K562 (cell line): ENCODE measurements at regions not wholly inside any gene's neighbourhood (a gene's known extent, or its start where the extent isn't known, plus 50 kb on each side); places are given as distances from the start of the nearest gene placed in this dataset.

ENCODE experiments used
- ATAC-seq: fragments of 200-7000 bp; cut with Tn5 transposase; 3 replicates; pipeline ENCODE4 v1.9.1; 2020; ENCODE audit warnings: moderate library complexity
- BruUV-seq: library from RNA; stranded (reverse); fragments of 400-500 nt; replicated peaks from 2 replicates; lab custom pipeline; 2021; lab: Mats Ljungman, UMichigan
- CTCF ChIA-PET: fragments of 300-600 bp; formaldehyde crosslinking; extraction: SDS; loops from one replicate; lab custom pipeline; 2021; ENCODE audit warnings: low intra/inter-chr PET ratio; lab: Yijun Ruan, JAX
- POLR2A ChIA-PET: fragments of 300-600, 350-650 bp; sonication (Branson Sonifier 250); formaldehyde crosslinking; extraction: SDS; loops from one replicate; lab custom pipeline; 2021; ENCODE audit warnings: antibody characterized with exemption, inconsistent platforms; lab: Yijun Ruan, JAX
- DNase-seq, 4 experiments: peaks; one replicate each; pipeline versions ENCODE4 v3.0.0 to v3.0.0-alpha.2; 2011 to 2018; ENCODE audit warnings: low spot score in 3 of 4, mixed read lengths in 3 of 4; ENCODE audit errors: extremely low read depth in 1 of 4
- FAIRE-seq: peaks from 2 replicates; lab custom pipeline; 2011; peaks lifted over from hg19 to GRCh38; lab: Jason Lieb, UNC
- H2AFZ ChIP-seq: 2 replicates; pipeline ENCODE4 v1.6.0; 2011; ENCODE audit warnings: low read depth, low read length, control low read depth, inconsistent platforms
- H3K27ac ChIP-seq: fragments of 200-600 bp; 3 replicates; pipeline ENCODE4 v1.8.0; 2011; ENCODE audit warnings: low read depth, mild to moderate bottlenecking, control low read depth, inconsistent platforms, low read length, moderate library complexity, mixed read lengths; ENCODE audit errors: extremely low read depth
- H3K27me3 ChIP-seq, 2 experiments: fragments of 300-600 bp in 1 of 2; 2 replicates in 1 of 2; 3 replicates in 1 of 2; pipeline versions ENCODE4 v1.6.0 to v1.8.0; 2011; ENCODE audit warnings: inconsistent platforms in 2 of 2, low read length in 2 of 2, mild to moderate bottlenecking in 1 of 2, mixed read lengths in 1 of 2, moderate library complexity in 1 of 2; ENCODE audit not compliant: control insufficient read depth in 2 of 2, insufficient read depth in 2 of 2
- H3K36me3 ChIP-seq: fragments of 300-600 bp; 3 replicates; pipeline ENCODE4 v1.8.0; 2011; ENCODE audit warnings: mild to moderate bottlenecking, low read length, inconsistent platforms; ENCODE audit not compliant: control insufficient read depth, insufficient read depth
- H3K4me1 ChIP-seq, 2 experiments: fragments of 200-600 bp in 1 of 2; replicated peaks in 1 of 2; 2 replicates in 1 of 2; 3 replicates in 1 of 2; pipeline versions ENCODE4 v1.5.1 to v1.8.0; 2011; ENCODE audit warnings: inconsistent platforms in 2 of 2, low read length in 2 of 2, mild to moderate bottlenecking in 1 of 2, mixed read lengths in 1 of 2, moderate library complexity in 1 of 2; ENCODE audit not compliant: control insufficient read depth in 2 of 2, insufficient read depth in 2 of 2
- H3K4me2 ChIP-seq: 2 replicates; pipeline ENCODE4 v1.6.1; 2011; ENCODE audit warnings: low read length, control low read depth, inconsistent platforms, mixed read lengths; ENCODE audit not compliant: insufficient read depth
- H3K4me3 ChIP-seq: fragments of 200-600 bp; sonication (generic), shearing (Covaris generic); 2 replicates; pipeline ENCODE4 v1.5.1; 2016; ENCODE audit warnings: control low read depth, inconsistent platforms
- H3K79me2 ChIP-seq: fragments of 200-600 bp; 3 replicates; pipeline ENCODE4 v1.8.0; 2011; ENCODE audit warnings: low read length, inconsistent platforms; ENCODE audit not compliant: control insufficient read depth, insufficient read depth
- H3K9ac ChIP-seq, 2 experiments: 2 replicates each; pipeline versions ENCODE4 v1.6.0 to v1.6.1; 2011; ENCODE audit warnings: low read depth in 2 of 2, low read length in 2 of 2, control low read depth in 1 of 2, inconsistent platforms in 1 of 2, mild to moderate bottlenecking in 1 of 2, mixed read lengths in 1 of 2; ENCODE audit not compliant: insufficient read depth in 1 of 2
- H3K9me1 ChIP-seq: one replicate; pipeline ENCODE4 v1.6.0; 2011; ENCODE audit warnings: inconsistent platforms, mild to moderate bottlenecking, low read length, moderate library complexity; ENCODE audit not compliant: control insufficient read depth, insufficient read depth
- H3K9me3 ChIP-seq: replicated peaks from 2 replicates; pipeline ENCODE4 v1.5.1; 2011; ENCODE audit warnings: low read depth, low read length, inconsistent platforms; ENCODE audit not compliant: control insufficient read depth, insufficient read depth
- H4K20me1 ChIP-seq: replicated peaks from 2 replicates; pipeline ENCODE4 v1.6.1; 2011; ENCODE audit warnings: low read length, inconsistent platforms, mixed read lengths; ENCODE audit not compliant: control insufficient read depth, insufficient read depth
- BRD4 ChIP-seq: fragments of 200-600 bp; sonication (generic); IDR thresholded peaks from 2 replicates; pipeline ENCODE4 v1.6.1; 2017; ENCODE audit warnings: inconsistent platforms
- GATAD2A ChIP-seq: fragments of 450-650 bp; IDR thresholded peaks from 2 replicates; pipeline ENCODE4 v1.6.1; 2017
- L3MBTL2 ChIP-seq: fragments of 450-650 bp; IDR thresholded peaks from 2 replicates; pipeline ENCODE4 v1.6.1; 2016; ENCODE audit warnings: mild to moderate bottlenecking, moderate library complexity
- MEF2A ChIP-seq: IDR thresholded peaks from 2 replicates; pipeline ENCODE4 v1.6.1; 2011; ENCODE audit warnings: low read depth, mild to moderate bottlenecking, low read length, moderate library complexity; ENCODE audit not compliant: control insufficient read depth
- MXI1 ChIP-seq: IDR thresholded peaks from 2 replicates; pipeline ENCODE4 v1.6.1; 2011; ENCODE audit warnings: low read depth, mild to moderate bottlenecking, improper control_type of control experiment, low read length
- NFYB ChIP-seq: IDR thresholded peaks from 2 replicates; pipeline ENCODE4 v1.6.1; 2011; ENCODE audit warnings: mild to moderate bottlenecking, moderate library complexity; ENCODE audit not compliant: insufficient read length; ENCODE audit errors: extremely low read depth
- RB1 ChIP-seq: fragments of 450-650 bp; IDR thresholded peaks from 2 replicates; pipeline ENCODE4 v1.6.1; 2017; ENCODE audit warnings: low read depth, mild to moderate bottlenecking
- SMARCE1 ChIP-seq: fragments of 450-650 bp; IDR thresholded peaks from 2 replicates; pipeline ENCODE4 v1.7.1; 2016; ENCODE audit warnings: mild to moderate bottlenecking
- ZNF121 ChIP-seq: sonication (generic); formaldehyde crosslinking; conservative IDR thresholded peaks from 2 replicates; pipeline ENCODE4 v1.8.0; 2022; ENCODE audit warnings: missing genetic modification reagents
- WGBS: fragments of 100-300 bp; shearing (Covaris generic); methylation state at CpG from one replicate; pipeline ENCODE4 v1.1.6; 2016; ENCODE audit warnings: low coverage, mixed read lengths; ENCODE audit not compliant: insufficient coverage; ENCODE audit errors: missing lambda C conversion rate; 5-methylcytosine and 5-hydroxymethylcytosine counted together
- in situ Hi-C: fragments of 300-500 bp; cut with MboI; formaldehyde crosslinking; loops from 4 replicates; pipeline ENCODE4 v1.15.0; 2018; ENCODE audit warnings: inconsistent platforms, mixed read lengths
- intact Hi-C: fragments of 100-400 bp; cut with micrococcal nuclease; formaldehyde crosslinking; loops from 2 replicates; pipeline ENCODE4 v1.14.2; 2022
- TF ChIP-seq, protein P1 (sequence below), 2 experiments: fragments of 450-650 bp in 1 of 2; sonication (generic) in 1 of 2; formaldehyde crosslinking in 1 of 2; IDR thresholded peaks in 1 of 2; conservative IDR thresholded peaks in 1 of 2; 2 replicates each; pipeline versions ENCODE4 v1.6.1 to v1.8.1; 2016 to 2023; ENCODE audit warnings: mild to moderate bottlenecking in 2 of 2, moderate library complexity in 2 of 2, inconsistent platforms in 1 of 2, missing genetic modification reagents in 1 of 2
- TF ChIP-seq, protein P2 (sequence below): sonication (generic); formaldehyde crosslinking; IDR thresholded peaks from 2 replicates; pipeline ENCODE4 v1.8.0; 2022; ENCODE audit warnings: mild to moderate bottlenecking, low read depth, missing genetic modification reagents
- TF ChIP-seq, protein P3 (sequence below): fragments of 450-650 bp; formaldehyde crosslinking; IDR thresholded peaks from 2 replicates; pipeline ENCODE4 v1.4.0; 2020; ENCODE audit warnings: mild to moderate bottlenecking, moderate library complexity
- TF ChIP-seq, protein P4 (sequence below): fragments of 250-450 bp; sonication (Bioruptor Pico); IDR thresholded peaks from 2 replicates; pipeline ENCODE4 v1.8.0; 2021; ENCODE audit warnings: moderate library complexity, mild to moderate bottlenecking, inconsistent platforms

DNA sequence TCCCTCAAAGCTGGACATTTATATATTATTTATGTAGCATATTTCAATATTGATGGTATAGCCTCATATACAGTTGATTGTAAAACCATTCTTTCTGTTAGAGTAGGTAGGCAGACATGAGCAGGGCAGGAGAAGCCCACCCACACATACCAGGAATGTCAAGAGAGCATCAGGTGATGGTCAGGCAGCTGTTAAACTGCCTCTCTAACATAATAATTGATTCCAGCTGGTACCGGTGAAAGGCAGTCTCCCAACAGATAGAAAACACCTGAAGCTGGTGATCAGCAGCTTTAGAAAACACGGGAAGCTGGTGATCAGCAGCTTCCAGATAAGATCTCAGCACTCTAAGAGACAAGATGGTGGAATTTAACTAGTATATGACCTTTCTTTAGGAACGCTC is 132.9 kb downstream of the SLITRK6 start:
- H4K20me1 ChIP-seq, result no peaks in the 10 kb centered on the region
- TF ChIP-seq, protein P1, sequence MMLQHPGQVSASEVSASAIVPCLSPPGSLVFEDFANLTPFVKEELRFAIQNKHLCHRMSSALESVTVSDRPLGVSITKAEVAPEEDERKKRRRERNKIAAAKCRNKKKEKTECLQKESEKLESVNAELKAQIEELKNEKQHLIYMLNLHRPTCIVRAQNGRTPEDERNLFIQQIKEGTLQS (IDR thresholded peaks at IDR 0.05), result no peak
- TF ChIP-seq, protein P1 (CRISPR knock-in tag; conservative IDR thresholded peaks at IDR 0.05), result no peak
- TF ChIP-seq BRD4, result no peak
- no peak for TF ChIP-seq RB1
- TF ChIP-seq MXI1, result no peak
- TF ChIP-seq ZNF121, result no peak
- no peak for TF ChIP-seq GATAD2A
- no peak for TF ChIP-seq NFYB
- TF ChIP-seq, protein P2, sequence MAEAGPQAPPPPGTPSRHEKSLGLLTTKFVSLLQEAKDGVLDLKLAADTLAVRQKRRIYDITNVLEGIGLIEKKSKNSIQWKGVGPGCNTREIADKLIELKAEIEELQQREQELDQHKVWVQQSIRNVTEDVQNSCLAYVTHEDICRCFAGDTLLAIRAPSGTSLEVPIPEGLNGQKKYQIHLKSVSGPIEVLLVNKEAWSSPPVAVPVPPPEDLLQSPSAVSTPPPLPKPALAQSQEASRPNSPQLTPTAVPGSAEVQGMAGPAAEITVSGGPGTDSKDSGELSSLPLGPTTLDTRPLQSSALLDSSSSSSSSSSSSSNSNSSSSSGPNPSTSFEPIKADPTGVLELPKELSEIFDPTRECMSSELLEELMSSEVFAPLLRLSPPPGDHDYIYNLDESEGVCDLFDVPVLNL (CRISPR knock-in tag), result no peak
- TF ChIP-seq MEF2A, result no peak
- TF ChIP-seq, protein P3, sequence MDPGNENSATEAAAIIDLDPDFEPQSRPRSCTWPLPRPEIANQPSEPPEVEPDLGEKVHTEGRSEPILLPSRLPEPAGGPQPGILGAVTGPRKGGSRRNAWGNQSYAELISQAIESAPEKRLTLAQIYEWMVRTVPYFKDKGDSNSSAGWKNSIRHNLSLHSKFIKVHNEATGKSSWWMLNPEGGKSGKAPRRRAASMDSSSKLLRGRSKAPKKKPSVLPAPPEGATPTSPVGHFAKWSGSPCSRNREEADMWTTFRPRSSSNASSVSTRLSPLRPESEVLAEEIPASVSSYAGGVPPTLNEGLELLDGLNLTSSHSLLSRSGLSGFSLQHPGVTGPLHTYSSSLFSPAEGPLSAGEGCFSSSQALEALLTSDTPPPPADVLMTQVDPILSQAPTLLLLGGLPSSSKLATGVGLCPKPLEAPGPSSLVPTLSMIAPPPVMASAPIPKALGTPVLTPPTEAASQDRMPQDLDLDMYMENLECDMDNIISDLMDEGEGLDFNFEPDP (CRISPR knock-in tag), result no peak
- TF ChIP-seq, protein P4, sequence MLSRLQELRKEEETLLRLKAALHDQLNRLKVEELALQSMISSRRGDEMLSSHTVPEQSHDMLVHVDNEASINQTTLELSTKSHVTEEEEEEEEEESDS (CRISPR knock-in tag), result no peak
- TF ChIP-seq SMARCE1, result no peak
- TF ChIP-seq L3MBTL2, result no peak
- H3K36me3 ChIP-seq, result no peaks in the 10 kb centered on the region
- WGBS, result 0% methylated on average over 3 of the region's 3 CpGs
- intact Hi-C loops (no loop called here), in situ Hi-C loops (no loop called here)
- no peak for FAIRE-seq
- H3K4me3 ChIP-seq, result no peak overlapping the region
- no peaks in the 10 kb centered on the region for H3K9me3 ChIP-seq
- no peaks in the 10 kb centered on the region for H3K9me1 ChIP-seq
- CTCF ChIA-PET, result no interaction called here
- H2AFZ ChIP-seq, result no peak overlapping the region
- no peak overlapping the region for H3K27ac ChIP-seq
- POLR2A ChIA-PET, result no interaction called here
- no peak for ATAC-seq
- no peak overlapping the region for H3K4me2 ChIP-seq
- no peaks in the 10 kb centered on the region for H3K4me1 ChIP-seq
- H3K9ac ChIP-seq, result no peak overlapping the region
- BruUV-seq, result no TSS peak
- no peaks in the 10 kb centered on the region for H3K27me3 ChIP-seq
- no peak for DNase-seq
- no peaks in the 10 kb centered on the region for H3K79me2 ChIP-seq
